Smooth muscle cell (in vitro differentiated cells): ENCODE measurements at regions not wholly inside any gene's neighbourhood (a gene's known extent, or its start where the extent isn't known, plus 50 kb on each side); places are given as distances from the start of the nearest gene placed in this dataset.

Experiments used
- DNase-seq: peaks from one replicate; lab custom pipeline; 2025; ENCODE audit not compliant: unreplicated experiment; lab: John Stamatoyannopoulos, UW
- H2AFZ ChIP-seq: fragments of 200-600 bp; sonication (generic); 2 replicates; pipeline ENCODE4 v1.6.0; 2016; ENCODE audit warnings: antibody characterized with exemption, low read depth, mild to moderate bottlenecking
- H3F3A ChIP-seq: fragments of 200-600 bp; sonication (generic); 2 replicates; pipeline ENCODE4 v1.6.0; 2017; ENCODE audit warnings: antibody characterized with exemption, low read depth
- H3K27ac ChIP-seq: fragments of 200-600 bp; sonication (generic); 2 replicates; pipeline ENCODE4 v1.5.1; 2016; ENCODE audit warnings: low read depth, mild to moderate bottlenecking
- H3K27me3 ChIP-seq: fragments of 200-600 bp; sonication (generic); 2 replicates; pipeline ENCODE4 v1.6.1; 2016; ENCODE audit warnings: low read depth, mild to moderate bottlenecking
- H3K36me3 ChIP-seq: fragments of 200-600 bp; sonication (generic); 2 replicates; pipeline ENCODE4 v1.5.1; 2016; ENCODE audit warnings: low read depth
- H3K4me1 ChIP-seq: fragments of 200-600 bp; sonication (generic); 2 replicates; pipeline ENCODE4 v1.5.1; 2016; ENCODE audit warnings: low read depth
- H3K4me2 ChIP-seq: fragments of 200-600 bp; sonication (generic); 2 replicates; pipeline ENCODE4 v1.6.0; 2016; ENCODE audit warnings: mild to moderate bottlenecking
- H3K4me3 ChIP-seq: fragments of 200-600 bp; sonication (generic); 2 replicates; pipeline ENCODE4 v1.5.1; 2016; ENCODE audit warnings: mild to moderate bottlenecking
- H3K79me2 ChIP-seq: fragments of 200-600 bp; sonication (generic); 2 replicates; pipeline ENCODE4 v1.6.0; 2016; ENCODE audit warnings: low read depth, mild to moderate bottlenecking
- H3K9ac ChIP-seq: fragments of 200-600 bp; sonication (generic); 2 replicates; pipeline ENCODE4 v1.6.0; 2016; ENCODE audit warnings: low read depth
- H3K9me3 ChIP-seq: fragments of 200-600 bp; sonication (generic); replicated peaks from 2 replicates; pipeline ENCODE4 v1.5.1; 2016; ENCODE audit warnings: low read depth
- H4K20me1 ChIP-seq: fragments of 200-600 bp; sonication (generic); 2 replicates; pipeline ENCODE4 v1.6.0; 2016; ENCODE audit warnings: low read depth
- WGBS: methylation state at CpG from one replicate; pipeline ENCODE4 v1.1.7; 2016; ENCODE audit warnings: low lambda C conversion rate; 5-methylcytosine and 5-hydroxymethylcytosine counted together
- TF ChIP-seq, protein P1 (sequence below): fragments of 200-600 bp; sonication (generic); IDR thresholded peaks from 2 replicates; pipeline ENCODE4 v1.5.1; 2017; ENCODE audit warnings: borderline replicate concordance, mild to moderate bottlenecking, antibody characterized with exemption; ENCODE audit not compliant: insufficient read depth, poor library complexity, severe bottlenecking

DNA sequence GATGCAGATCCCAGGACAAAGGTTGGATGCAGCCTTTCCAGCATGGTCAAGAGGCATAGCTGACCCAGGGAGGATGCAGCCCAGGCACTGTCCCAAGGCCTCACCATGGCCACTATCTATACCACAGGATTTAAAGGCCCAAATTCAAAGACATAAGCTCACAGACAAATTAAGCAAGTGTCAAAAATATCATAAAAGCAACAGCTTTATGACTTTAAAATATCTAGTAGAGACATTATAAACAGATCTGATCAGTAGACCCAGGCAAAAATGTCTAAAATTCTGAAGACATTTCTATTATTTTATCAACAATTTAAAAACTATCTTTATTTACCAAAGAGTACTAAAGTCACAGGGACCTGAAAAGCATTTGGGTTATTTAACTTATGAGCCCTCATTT lies 373.5 kb downstream of the CDC5L start:
- no peaks in the 10 kb centered on the region for H3K79me2 ChIP-seq
- H3K36me3 ChIP-seq = no peaks in the 10 kb centered on the region
- no peak overlapping the region for H3K4me3 ChIP-seq
- no peaks in the 10 kb centered on the region for H3F3A ChIP-seq
- DNase-seq = no peak
- H3K27ac ChIP-seq = no peak overlapping the region
- H3K9me3 ChIP-seq = no peaks in the 10 kb centered on the region
- H2AFZ ChIP-seq = no peak overlapping the region
- H3K4me1 ChIP-seq = no peaks in the 10 kb centered on the region
- TF ChIP-seq, protein P1, sequence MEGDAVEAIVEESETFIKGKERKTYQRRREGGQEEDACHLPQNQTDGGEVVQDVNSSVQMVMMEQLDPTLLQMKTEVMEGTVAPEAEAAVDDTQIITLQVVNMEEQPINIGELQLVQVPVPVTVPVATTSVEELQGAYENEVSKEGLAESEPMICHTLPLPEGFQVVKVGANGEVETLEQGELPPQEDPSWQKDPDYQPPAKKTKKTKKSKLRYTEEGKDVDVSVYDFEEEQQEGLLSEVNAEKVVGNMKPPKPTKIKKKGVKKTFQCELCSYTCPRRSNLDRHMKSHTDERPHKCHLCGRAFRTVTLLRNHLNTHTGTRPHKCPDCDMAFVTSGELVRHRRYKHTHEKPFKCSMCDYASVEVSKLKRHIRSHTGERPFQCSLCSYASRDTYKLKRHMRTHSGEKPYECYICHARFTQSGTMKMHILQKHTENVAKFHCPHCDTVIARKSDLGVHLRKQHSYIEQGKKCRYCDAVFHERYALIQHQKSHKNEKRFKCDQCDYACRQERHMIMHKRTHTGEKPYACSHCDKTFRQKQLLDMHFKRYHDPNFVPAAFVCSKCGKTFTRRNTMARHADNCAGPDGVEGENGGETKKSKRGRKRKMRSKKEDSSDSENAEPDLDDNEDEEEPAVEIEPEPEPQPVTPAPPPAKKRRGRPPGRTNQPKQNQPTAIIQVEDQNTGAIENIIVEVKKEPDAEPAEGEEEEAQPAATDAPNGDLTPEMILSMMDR = no peak
- no peak overlapping the region for H3K4me2 ChIP-seq
- H3K9ac ChIP-seq = no peak overlapping the region
- H3K27me3 ChIP-seq = no peaks in the 10 kb centered on the region
- no peaks in the 10 kb centered on the region for H4K20me1 ChIP-seq

DNA sequence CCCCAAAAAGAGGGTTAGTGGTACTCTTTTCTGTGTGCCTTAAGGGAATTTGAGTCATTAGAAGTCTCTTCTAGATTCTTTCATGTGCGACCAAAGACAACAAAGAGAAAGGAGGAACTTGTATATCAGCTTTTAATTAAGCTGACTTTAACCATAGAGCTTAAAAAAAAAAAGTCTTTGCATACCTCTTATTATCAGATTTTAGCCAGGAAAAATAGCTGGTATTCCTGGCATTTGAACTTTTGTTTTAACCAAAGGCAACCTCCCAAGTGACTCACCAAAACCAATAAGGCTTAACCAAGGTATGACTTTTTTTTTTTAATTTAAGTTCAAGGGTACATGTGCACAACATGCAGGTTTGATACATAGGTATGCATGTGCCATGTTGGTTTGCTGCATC lies 375.0 kb downstream of the CDC5L start:
- no peak overlapping the region for H3K4me3 ChIP-seq
- H4K20me1 ChIP-seq = no peaks in the 10 kb centered on the region
- H3F3A ChIP-seq = no peaks in the 10 kb centered on the region
- H3K27ac ChIP-seq = no peak overlapping the region
- H3K9me3 ChIP-seq = no peaks in the 10 kb centered on the region
- TF ChIP-seq, protein P1 = no peak
- no peaks in the 10 kb centered on the region for H3K36me3 ChIP-seq
- H3K27me3 ChIP-seq = no peaks in the 10 kb centered on the region
- no peaks in the 10 kb centered on the region for H3K79me2 ChIP-seq
- WGBS = 64% methylated on average over 1 of the region's 1 CpG
- H3K4me2 ChIP-seq = no peak overlapping the region
- DNase-seq = no peak
- H2AFZ ChIP-seq = no peak overlapping the region
- H3K4me1 ChIP-seq = no peaks in the 10 kb centered on the region
- H3K9ac ChIP-seq = no peak overlapping the region

DNA sequence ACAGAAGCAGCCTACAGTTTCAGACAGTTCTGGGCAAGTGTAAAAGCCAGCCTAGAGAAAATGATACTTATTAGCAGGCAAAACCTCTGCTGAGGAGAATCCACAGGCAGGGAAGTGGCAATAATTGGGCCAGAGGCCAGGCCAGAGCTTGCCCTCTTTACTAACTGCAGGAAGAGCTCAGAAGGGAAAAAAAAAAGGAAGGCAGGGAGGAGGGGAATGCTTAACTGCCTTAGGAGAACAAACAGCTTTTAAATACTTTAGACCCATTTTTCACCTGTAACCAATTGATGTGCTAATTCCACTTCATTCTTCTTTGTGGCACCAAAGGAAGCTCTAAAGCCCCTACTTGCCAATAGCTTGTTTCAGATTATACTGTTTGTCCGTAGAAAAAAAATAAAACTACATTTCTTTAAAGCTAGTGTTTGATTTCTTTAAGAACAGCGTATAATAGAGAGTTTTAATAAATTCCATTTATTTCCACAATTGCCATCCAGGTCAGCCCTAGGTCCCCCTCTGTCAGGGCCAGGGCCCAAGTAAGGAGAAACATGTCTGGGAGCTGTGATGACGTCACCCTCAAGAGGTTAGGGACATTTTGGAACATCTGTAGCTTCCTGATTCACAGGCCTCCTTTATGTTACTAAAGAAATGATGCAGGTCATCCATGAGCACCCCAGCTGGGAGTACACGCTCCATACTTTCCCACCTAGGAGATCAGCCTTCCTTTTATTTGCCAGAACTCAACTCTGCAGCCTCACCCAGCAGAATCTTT lies 384.3 kb downstream of the CDC5L start:
- Histone ChIP-seq H3K79me2 (no peaks in the 10 kb centered on the region), H4K20me1 (no peaks in the 10 kb centered on the region), H3K4me2 (no peak overlapping the region), H2AFZ (peak overlapping the region; percentile 71), H3K27me3 (no peaks in the 10 kb centered on the region), H3K4me3 (no peak overlapping the region), H3K4me1 (peaks cover 12% of the 10 kb centered on the region), H3F3A (no peaks in the 10 kb centered on the region), H3K36me3 (no peaks in the 10 kb centered on the region), H3K9me3 (peaks cover 5% of the 10 kb centered on the region), H3K9ac (no peak overlapping the region), H3K27ac (no peak overlapping the region)
- TF ChIP-seq, protein P1 = no peak
- DNase-seq = no peak
- 70% methylated on average over 4 of the region's 4 CpGs for WGBS

DNA sequence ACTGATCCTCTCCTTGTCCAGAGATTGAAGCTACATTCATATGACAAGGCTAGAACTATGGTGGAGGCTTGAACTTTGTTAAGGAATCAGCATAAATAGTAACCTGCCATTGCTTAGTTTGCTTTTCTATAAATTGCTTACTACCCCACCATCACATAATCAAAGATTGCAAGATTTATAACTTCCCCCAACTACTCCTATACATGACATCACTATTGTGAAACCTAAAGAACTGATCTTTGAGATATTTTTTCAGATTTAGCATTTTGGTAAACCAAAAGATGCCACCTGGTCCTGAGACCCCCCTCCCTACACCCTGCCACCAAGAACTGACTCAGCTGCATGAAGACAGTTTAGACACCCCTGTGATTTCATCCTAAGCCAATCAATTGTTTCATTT lies 385.3 kb downstream of the CDC5L start:
- Histone ChIP-seq H3F3A (no peaks in the 10 kb centered on the region), H2AFZ (no peak overlapping the region), H3K79me2 (no peaks in the 10 kb centered on the region), H3K36me3 (no peaks in the 10 kb centered on the region), H3K9ac (no peak overlapping the region), H4K20me1 (no peaks in the 10 kb centered on the region), H3K4me2 (no peak overlapping the region), H3K4me1 (peaks cover 12% of the 10 kb centered on the region), H3K27me3 (no peaks in the 10 kb centered on the region), H3K27ac (no peak overlapping the region), H3K4me3 (no peak overlapping the region), H3K9me3 (peaks cover 5% of the 10 kb centered on the region)
- DNase-seq = no peak
- TF ChIP-seq, protein P1 = no peak
